WI38 (cell line): ENCODE measurements at regions not wholly inside any gene's neighbourhood (a gene's known extent, or its start where the extent isn't known, plus 50 kb on each side); places are given as distances from the start of the nearest gene placed in this dataset.
"Not testable (repeated sequence)": the region's sequence is repeated elsewhere in the genome, so short reads cannot be mapped to it uniquely, and the experiment has no call there.

Experiments used
- H3K4me3 ChIP-seq: 2 replicates; pipeline ENCODE4 v1.5.1; 2011; ENCODE audit warnings: low read depth, mild to moderate bottlenecking, control low read depth, low read length
- TF ChIP-seq, protein P1 (sequence below): IDR thresholded peaks from 2 replicates; pipeline ENCODE4 v1.5.1; 2012; ENCODE audit warnings: low read depth, mild to moderate bottlenecking, control low read depth, low read length

DNA sequence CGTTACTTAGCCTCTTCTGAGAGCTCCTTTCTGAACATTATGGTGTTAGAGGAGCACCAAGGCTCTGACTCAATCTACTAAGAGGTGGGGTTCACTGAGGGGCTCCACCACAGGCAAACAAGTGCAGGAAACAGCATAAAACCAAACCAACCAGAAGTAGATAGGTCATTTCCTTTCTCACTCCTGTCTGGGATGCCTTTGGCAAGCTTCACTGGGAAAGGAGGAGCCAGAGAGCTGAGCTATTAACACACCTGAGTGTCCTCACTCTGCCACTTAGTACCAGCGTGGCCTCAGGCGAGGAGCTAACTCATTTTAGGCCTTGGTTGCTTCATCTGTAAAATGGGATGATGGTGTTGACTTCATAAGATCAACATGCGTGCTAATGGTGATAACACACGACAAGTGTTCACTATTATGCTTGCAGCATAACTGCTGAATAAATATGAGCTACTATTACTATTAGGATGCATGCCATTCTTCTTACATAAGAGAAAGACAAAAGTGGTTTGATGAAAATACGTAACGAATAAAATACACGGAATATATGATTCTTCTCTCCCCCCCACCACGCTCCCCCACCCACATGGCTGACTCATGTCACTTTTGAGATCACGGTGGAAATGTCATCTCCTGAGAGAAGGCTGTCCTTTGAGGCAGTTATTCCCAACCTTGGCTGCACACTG lies 185.4 kb downstream of the BCAS1 start:
- H3K4me3 ChIP-seq = no peak overlapping the region
- TF ChIP-seq, protein P1, sequence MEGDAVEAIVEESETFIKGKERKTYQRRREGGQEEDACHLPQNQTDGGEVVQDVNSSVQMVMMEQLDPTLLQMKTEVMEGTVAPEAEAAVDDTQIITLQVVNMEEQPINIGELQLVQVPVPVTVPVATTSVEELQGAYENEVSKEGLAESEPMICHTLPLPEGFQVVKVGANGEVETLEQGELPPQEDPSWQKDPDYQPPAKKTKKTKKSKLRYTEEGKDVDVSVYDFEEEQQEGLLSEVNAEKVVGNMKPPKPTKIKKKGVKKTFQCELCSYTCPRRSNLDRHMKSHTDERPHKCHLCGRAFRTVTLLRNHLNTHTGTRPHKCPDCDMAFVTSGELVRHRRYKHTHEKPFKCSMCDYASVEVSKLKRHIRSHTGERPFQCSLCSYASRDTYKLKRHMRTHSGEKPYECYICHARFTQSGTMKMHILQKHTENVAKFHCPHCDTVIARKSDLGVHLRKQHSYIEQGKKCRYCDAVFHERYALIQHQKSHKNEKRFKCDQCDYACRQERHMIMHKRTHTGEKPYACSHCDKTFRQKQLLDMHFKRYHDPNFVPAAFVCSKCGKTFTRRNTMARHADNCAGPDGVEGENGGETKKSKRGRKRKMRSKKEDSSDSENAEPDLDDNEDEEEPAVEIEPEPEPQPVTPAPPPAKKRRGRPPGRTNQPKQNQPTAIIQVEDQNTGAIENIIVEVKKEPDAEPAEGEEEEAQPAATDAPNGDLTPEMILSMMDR = no peak

DNA sequence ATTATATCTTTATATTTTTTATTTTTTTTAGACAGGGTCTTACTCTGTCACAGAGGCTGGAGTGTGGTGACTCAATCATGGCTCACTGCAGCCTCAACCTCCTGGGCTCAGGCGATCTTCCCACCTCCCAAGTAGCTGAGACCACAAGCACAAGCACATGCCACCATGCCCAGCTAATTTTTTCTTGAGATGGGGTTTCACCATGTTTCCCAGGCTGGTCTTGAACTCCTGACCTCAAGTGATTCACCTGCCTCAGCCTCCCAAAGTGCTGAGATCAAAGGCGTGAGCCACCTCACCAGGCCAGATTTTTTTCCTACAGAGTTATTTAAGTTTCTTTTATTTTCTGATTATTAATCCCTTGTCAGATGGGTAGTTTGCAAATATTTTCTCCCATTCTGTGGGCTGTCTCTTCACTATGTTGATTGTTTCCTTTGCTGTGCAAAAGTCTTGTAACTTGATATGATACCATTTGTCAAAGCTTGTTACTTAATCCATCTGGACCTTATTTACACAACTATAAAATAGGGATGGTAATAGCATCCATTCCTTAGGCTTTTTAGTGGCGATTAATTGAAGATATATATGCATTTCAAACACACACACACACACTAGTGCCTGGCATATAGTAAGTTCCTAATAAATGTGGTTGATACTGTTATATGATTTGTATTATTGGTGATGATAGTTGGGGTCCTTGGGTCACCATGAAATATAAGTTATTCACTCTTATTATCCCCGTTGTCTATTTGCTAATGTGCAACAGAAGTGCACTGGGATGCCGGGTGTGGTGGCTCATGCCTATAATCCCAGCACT lies 187.1 kb downstream of the BCAS1 start:
- no peak overlapping the region for H3K4me3 ChIP-seq
- TF ChIP-seq, protein P1 = no peak

DNA sequence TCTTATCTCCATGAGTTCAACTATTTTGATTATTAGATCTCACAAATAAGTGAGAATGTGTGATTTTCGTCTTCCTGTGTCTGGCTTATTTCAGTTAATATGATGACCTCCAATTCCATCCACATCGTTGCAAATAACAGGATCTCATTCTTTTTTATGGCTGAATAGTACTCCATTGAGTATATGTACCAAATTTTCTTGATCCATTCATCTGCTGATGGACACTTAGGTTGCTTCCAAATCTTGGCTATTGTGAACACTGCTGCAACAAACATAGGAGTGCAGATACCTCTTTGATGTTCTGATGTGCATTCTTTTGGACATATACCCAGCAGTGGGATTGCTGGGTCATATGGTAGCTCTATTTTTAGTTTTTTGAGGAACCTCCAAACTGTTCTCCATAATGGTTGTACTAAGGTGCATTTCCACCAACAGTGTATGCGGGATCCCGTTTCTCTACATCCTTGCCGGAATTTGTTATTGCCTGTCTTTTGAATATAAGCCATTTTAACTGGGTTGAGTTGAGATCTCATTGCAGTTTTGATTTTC lies 187.9 kb downstream of the BCAS1 start:
- H3K4me3 ChIP-seq = not testable (repeated sequence)

DNA sequence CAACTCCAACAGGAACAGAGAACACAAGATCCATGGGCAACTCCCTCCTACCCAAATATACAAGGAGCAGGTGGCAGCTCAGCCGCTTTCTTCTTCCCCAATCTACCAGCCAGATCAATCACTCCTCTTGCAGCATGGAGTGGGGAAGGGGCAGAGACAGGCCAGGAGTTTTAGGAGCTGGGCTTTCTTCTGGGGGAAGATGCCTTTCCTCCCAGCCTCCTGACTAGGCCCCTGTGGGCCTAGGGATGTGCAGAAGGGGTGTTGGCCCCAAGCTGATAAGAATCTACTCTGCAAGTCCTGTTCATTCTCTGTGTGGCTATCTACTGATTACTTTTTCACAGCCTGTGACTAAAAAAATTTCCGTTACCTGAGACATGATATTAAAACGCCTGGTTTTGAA lies 189.0 kb downstream of the BCAS1 start:
- no peak overlapping the region for H3K4me3 ChIP-seq
- TF ChIP-seq, protein P1 = no peak

DNA sequence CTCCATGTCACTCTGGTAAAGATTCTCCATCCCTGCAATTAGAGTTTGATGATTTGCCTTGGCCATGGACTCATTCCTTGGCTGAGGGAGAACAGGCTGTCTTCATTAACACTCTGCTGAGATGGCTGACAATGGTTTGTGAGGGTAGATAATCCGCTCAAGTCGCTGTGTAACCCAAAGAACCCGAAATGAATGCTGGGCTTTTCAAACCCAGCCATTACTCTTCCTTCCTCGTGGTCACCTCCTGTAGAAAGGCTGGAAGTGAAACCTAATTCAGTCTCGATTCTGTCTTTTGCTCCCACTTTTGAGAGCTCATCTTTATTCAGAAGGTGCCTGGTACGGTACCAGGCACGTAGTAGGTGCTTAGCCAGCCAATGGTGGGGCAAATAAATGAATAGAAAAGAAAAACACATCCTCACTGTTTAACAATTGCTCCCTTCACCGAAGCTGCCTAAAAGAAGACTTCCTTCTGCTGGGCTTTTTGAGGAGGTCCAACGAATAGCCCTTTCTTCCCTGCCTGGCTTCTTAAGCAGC lies 190.2 kb downstream of the BCAS1 start:
- H3K4me3 ChIP-seq = no peak overlapping the region
- TF ChIP-seq, protein P1 = no peak

DNA sequence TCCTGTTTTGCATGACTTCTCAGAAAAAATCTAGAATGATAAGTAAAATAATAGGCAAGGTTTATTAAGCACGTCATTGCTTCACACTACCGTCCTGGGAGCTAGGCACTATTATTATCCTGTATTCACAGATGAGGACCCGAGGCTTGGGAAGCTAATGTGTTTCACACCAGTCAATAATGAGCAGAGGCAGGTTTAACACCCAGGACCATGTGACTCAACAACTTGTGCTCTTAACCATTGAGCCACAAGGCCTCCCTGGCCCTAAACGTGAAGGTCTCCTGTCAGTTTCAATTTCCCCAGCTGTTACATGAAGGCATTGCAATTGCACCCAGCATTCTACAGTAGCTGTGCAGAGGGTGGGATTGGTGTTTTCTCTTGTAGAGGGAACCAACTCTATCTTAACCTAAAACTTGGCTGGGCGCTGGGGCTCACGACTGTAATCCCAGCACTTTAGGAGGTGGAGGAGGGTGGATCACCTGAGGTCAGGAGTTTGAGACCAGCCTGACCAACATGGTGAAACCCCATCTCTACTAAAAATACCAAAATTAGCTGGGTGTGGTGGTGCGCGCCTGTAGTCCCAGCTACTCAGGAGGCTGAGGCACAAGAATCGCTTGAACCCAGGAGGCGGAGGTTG lies 191.2 kb downstream of the BCAS1 start:
- TF ChIP-seq, protein P1 = no peak
- no peak overlapping the region for H3K4me3 ChIP-seq

DNA sequence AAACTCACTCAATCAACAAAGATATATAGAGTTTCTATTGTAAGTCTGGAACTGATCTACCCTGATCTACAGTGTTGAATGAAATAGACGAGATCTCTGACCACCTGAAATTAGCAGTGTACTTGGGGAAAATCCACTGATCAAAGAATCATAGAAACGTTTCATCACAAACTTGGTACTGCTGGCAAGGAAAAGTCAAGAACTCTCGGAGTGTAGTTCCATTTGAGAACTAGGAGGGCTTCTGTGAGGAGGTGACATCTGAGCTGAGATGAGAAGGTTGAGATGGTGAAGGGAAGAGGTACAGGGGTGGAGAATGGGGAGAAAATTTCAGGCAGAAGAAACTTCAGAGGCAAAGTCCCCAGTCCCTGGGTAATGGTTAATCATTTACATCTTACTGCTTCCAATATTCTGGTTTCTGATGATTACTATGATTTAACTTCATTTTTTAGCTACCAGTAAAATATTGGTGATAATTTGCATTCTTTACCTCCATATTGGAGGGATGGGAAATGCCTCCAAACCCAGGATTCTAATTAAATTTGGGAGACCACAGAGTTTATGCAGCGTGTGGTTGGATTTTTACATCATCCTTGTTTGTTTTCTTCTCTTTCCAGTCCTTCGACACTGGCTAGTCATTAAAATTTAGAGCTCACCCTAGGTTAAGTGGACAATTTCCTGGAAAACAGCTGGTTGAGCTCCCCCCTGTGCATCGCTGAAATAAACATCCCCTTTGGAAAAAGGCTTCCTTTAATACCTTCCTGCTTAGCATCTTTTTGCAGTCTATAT lies 191.9 kb downstream of the BCAS1 start:
- TF ChIP-seq, protein P1 = no peak
- no peak overlapping the region for H3K4me3 ChIP-seq
